Smooth muscle cell (in vitro differentiated cells): ENCODE measurements at regions not wholly inside any gene's neighbourhood (a gene's known extent, or its start where the extent isn't known, plus 50 kb on each side); places are given as distances from the start of the nearest gene placed in this dataset.

ENCODE experiments used
- DNase-seq: peaks from one replicate; lab custom pipeline; 2025; ENCODE audit not compliant: unreplicated experiment; lab: John Stamatoyannopoulos, UW
- H2AFZ ChIP-seq: fragments of 200-600 bp; sonication (generic); 2 replicates; pipeline ENCODE4 v1.6.0; 2016; ENCODE audit warnings: antibody characterized with exemption, low read depth, mild to moderate bottlenecking
- H3F3A ChIP-seq: fragments of 200-600 bp; sonication (generic); 2 replicates; pipeline ENCODE4 v1.6.0; 2017; ENCODE audit warnings: antibody characterized with exemption, low read depth
- H3K27ac ChIP-seq: fragments of 200-600 bp; sonication (generic); 2 replicates; pipeline ENCODE4 v1.5.1; 2016; ENCODE audit warnings: low read depth, mild to moderate bottlenecking
- H3K27me3 ChIP-seq: fragments of 200-600 bp; sonication (generic); 2 replicates; pipeline ENCODE4 v1.6.1; 2016; ENCODE audit warnings: low read depth, mild to moderate bottlenecking
- H3K36me3 ChIP-seq: fragments of 200-600 bp; sonication (generic); 2 replicates; pipeline ENCODE4 v1.5.1; 2016; ENCODE audit warnings: low read depth
- H3K4me1 ChIP-seq: fragments of 200-600 bp; sonication (generic); 2 replicates; pipeline ENCODE4 v1.5.1; 2016; ENCODE audit warnings: low read depth
- H3K4me2 ChIP-seq: fragments of 200-600 bp; sonication (generic); 2 replicates; pipeline ENCODE4 v1.6.0; 2016; ENCODE audit warnings: mild to moderate bottlenecking
- H3K4me3 ChIP-seq: fragments of 200-600 bp; sonication (generic); 2 replicates; pipeline ENCODE4 v1.5.1; 2016; ENCODE audit warnings: mild to moderate bottlenecking
- H3K79me2 ChIP-seq: fragments of 200-600 bp; sonication (generic); 2 replicates; pipeline ENCODE4 v1.6.0; 2016; ENCODE audit warnings: low read depth, mild to moderate bottlenecking
- H3K9ac ChIP-seq: fragments of 200-600 bp; sonication (generic); 2 replicates; pipeline ENCODE4 v1.6.0; 2016; ENCODE audit warnings: low read depth
- H3K9me3 ChIP-seq: fragments of 200-600 bp; sonication (generic); replicated peaks from 2 replicates; pipeline ENCODE4 v1.5.1; 2016; ENCODE audit warnings: low read depth
- H4K20me1 ChIP-seq: fragments of 200-600 bp; sonication (generic); 2 replicates; pipeline ENCODE4 v1.6.0; 2016; ENCODE audit warnings: low read depth
- CTCF ChIP-seq: fragments of 200-600 bp; sonication (generic); IDR thresholded peaks from 2 replicates; pipeline ENCODE4 v1.5.1; 2017; ENCODE audit warnings: borderline replicate concordance, mild to moderate bottlenecking, antibody characterized with exemption; ENCODE audit not compliant: insufficient read depth, poor library complexity, severe bottlenecking
- WGBS: methylation state at CpG from one replicate; pipeline ENCODE4 v1.1.7; 2016; ENCODE audit warnings: low lambda C conversion rate; 5-methylcytosine and 5-hydroxymethylcytosine counted together

GRCh38 chr14:94974422-94974821 lies 182.9 kb downstream of the DICER1 start:
- Histone ChIP-seq H3K9me3 (no peaks in the 10 kb centered on the region), H3F3A (no peaks in the 10 kb centered on the region), H2AFZ (no peak overlapping the region), H3K4me1 (no peaks in the 10 kb centered on the region), H3K79me2 (no peaks in the 10 kb centered on the region), H3K27ac (no peak overlapping the region), H3K4me3 (no peak overlapping the region), H4K20me1 (no peaks in the 10 kb centered on the region), H3K27me3 (peaks cover 5% of the 10 kb centered on the region), H3K4me2 (no peak overlapping the region), H3K9ac (no peak overlapping the region), H3K36me3 (no peaks in the 10 kb centered on the region)
- DNase-seq, result no peak
- no peak for TF ChIP-seq CTCF
- 86% methylated on average over 2 of the region's 2 CpGs for WGBS

DNA sequence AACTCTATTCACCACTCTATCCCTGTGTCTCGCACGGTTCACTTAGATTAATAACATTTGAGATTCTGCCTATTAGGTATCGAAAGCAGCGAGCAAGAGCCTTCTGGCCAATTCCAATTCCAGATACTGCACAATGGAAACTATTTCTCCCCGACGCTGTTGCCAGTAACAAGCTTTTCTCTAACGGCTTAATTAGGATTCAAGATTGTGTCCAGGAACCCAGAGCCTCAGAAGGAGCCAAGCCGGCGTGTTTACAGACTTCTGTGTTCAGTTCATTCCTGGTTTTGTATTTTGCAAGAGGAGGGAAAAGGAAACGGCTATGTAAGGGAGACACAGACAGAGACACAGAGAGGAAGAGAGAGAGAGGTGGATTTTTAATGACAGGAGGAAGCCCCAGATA lies 185.6 kb downstream of the DICER1 start:
- no peaks in the 10 kb centered on the region for H3K4me1 ChIP-seq
- no peaks in the 10 kb centered on the region for H3F3A ChIP-seq
- H3K9ac ChIP-seq, result no peak overlapping the region
- H3K4me2 ChIP-seq, result peak overlapping the region; percentile 25
- H2AFZ ChIP-seq, result peak overlapping the region; percentile 66
- WGBS, result 55% methylated on average over 10 of the region's 10 CpGs
- H3K36me3 ChIP-seq, result no peaks in the 10 kb centered on the region
- H4K20me1 ChIP-seq, result no peaks in the 10 kb centered on the region
- no peaks in the 10 kb centered on the region for H3K9me3 ChIP-seq
- peak overlapping the region; percentile 32 for H3K27ac ChIP-seq
- no peaks in the 10 kb centered on the region for H3K79me2 ChIP-seq
- no peaks in the 10 kb centered on the region for H3K27me3 ChIP-seq
- no peak for DNase-seq
- no peak overlapping the region for H3K4me3 ChIP-seq
- no peak for TF ChIP-seq CTCF

DNA sequence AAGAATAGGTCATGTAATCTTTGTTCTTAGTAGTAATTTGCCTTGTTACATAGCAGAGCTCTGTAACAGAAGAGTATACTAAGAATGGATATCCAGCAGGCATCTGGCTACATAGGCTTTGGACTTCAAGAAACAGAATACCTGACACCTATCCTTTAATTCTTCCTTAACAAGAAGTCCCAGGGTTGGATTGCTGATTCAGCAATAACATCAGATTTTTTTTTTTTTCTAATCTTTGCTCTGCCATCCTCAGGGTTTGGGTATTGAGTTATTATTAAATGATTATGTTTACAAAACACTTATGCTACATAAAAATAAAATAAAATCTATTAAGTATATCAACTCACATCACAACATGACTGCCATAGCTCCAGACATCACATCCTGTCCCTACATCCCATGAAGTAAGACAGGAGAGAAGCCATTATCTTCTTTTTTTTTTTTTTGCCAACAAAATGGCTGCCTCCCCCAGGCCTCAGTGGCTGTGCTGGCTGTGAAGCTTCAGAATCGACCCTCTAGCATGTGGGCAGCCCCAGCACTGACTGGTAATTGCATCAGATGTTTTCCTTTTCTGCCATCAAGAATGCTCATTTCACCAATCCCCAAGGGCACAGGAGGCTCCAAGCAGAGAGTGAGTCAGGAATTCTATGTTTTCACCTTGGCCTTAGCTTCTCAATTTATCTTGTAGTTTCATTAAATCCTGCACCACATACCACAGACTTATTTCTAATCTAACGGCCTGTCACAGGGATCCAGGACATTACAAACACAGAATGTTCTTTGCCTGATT lies 186.2 kb downstream of the DICER1 start:
- Histone ChIP-seq H3K36me3 (no peaks in the 10 kb centered on the region), H3K79me2 (no peaks in the 10 kb centered on the region), H3K4me2 (peak overlapping the region; percentile 25), H4K20me1 (no peaks in the 10 kb centered on the region), H3K27ac (peak overlapping the region; percentile 32), H3K4me1 (no peaks in the 10 kb centered on the region), H3K4me3 (no peak overlapping the region), H3F3A (no peaks in the 10 kb centered on the region), H3K27me3 (no peaks in the 10 kb centered on the region), H2AFZ (peak overlapping the region; percentile 66), H3K9me3 (no peaks in the 10 kb centered on the region), H3K9ac (no peak overlapping the region)
- no peak for TF ChIP-seq CTCF
- WGBS, result 71% methylated on average over 2 of the region's 2 CpGs
- no peak for DNase-seq

DNA sequence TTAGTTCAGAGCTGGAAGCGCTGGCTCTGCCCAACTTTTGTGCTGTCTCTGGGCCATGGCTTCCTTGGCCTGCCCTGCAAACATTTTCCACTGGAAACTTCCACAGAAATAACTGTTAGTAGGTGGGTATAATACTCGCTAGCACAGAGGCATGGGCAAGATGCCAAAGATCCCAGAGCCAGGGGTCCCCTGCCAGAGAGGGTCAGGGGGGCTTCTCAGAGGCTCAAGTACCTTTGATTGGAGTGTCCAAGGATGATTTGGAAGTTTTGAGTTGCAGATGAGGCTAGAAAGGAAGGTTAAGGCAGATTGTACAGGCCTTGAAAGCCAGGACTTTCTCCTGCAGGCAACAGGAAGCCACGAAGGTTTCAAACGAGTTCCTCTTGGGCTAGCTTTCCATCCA lies 187.6 kb downstream of the DICER1 start:
- Histone ChIP-seq H2AFZ (no peak overlapping the region), H3K4me1 (no peaks in the 10 kb centered on the region), H3K4me3 (no peak overlapping the region), H3K36me3 (no peaks in the 10 kb centered on the region), H3K9me3 (no peaks in the 10 kb centered on the region), H3K9ac (no peak overlapping the region), H3K27me3 (no peaks in the 10 kb centered on the region), H3K4me2 (no peak overlapping the region), H3K79me2 (no peaks in the 10 kb centered on the region), H4K20me1 (no peaks in the 10 kb centered on the region), H3F3A (no peaks in the 10 kb centered on the region), H3K27ac (no peak overlapping the region)
- no peak for DNase-seq
- TF ChIP-seq CTCF, result no peak
- WGBS, result 80% methylated on average over 4 of the region's 4 CpGs
